Stomach (tissue), 8 donors: ENCODE measurements at regions not wholly inside any gene's neighbourhood (a gene's known extent, or its start where the extent isn't known, plus 50 kb on each side); places are given as distances from the start of the nearest gene placed in this dataset.

Experiments
- DNase-seq, 2 donors: peaks; one replicate each; pipeline versions ENCODE4 v3.0.0 to v3.0.0-alpha.2; 2013 to 2019
- H3K27ac ChIP-seq, 5 donors: fragments of 200-600 bp in 4 of 5; sonication (generic) in 4 of 5; one replicate each; pipeline ENCODE4 v1.5.1; 2013 to 2019; ENCODE audit warnings: mild to moderate bottlenecking in 1 of 5, moderate library complexity in 1 of 5
- H3K27me3 ChIP-seq, 3 donors: fragments of 200-600 bp; sonication (generic); one replicate each; pipeline ENCODE4 v1.5.1; 2017 to 2019; ENCODE audit warnings: mixed run types in 1 of 3
- H3K36me3 ChIP-seq, 4 donors: fragments of 200-600 bp; sonication (generic); 1 replicate in 3 of 4; 2 replicates in 1 of 4; pipeline ENCODE4 v1.5.1; 2016 to 2019
- H3K4me1 ChIP-seq, 4 donors: fragments of 200-600 bp; sonication (generic); one replicate each; pipeline ENCODE4 v1.5.1; 2016 to 2019
- H3K4me3 ChIP-seq, 4 donors: fragments of 200-600 bp; sonication (generic) in 3 of 4; one replicate each; pipeline ENCODE4 v1.5.1; 2016 to 2019; ENCODE audit warnings: mild to moderate bottlenecking in 1 of 4
- H3K9me3 ChIP-seq, 4 donors: fragments of 200-600 bp; sonication (generic); one replicate each; pipeline ENCODE4 v1.5.1; 2016 to 2019
- EP300 ChIP-seq: sonication (generic); formaldehyde crosslinking; IDR thresholded peaks from one replicate; pipeline ENCODE4 v1.6.1; 2017; ENCODE audit warnings: antibody characterized with exemption
- POLR2A ChIP-seq, 4 donors: fragments of 450-650 bp; IDR thresholded peaks; one replicate each; pipeline ENCODE4 v1.6.1; 2016; ENCODE audit warnings: antibody characterized with exemption in 4 of 4, control low read depth in 2 of 4, mild to moderate bottlenecking in 1 of 4, moderate library complexity in 1 of 4
- POLR2AphosphoS5 ChIP-seq, 3 donors: sonication (generic); formaldehyde crosslinking; IDR thresholded peaks; one replicate each; pipeline ENCODE4 v1.6.1; 2016; ENCODE audit warnings: antibody characterized with exemption in 3 of 3
- WGBS, 5 donors: extraction: QIAGEN DNeasy Blood & Tissue Kit in 3 of 5; methylation state at CpG; one replicate each; pipeline versions ENCODE4 v1.1.5 to v1.1.7; 2013 to 2018; 5-methylcytosine and 5-hydroxymethylcytosine counted together
- intact Hi-C: fragments of 100-400 bp; cut with DNase I; formaldehyde crosslinking; loops from one replicate; pipeline ENCODE4 v1.15.1; 2023; ENCODE audit warnings: low total_unique reads
- TF ChIP-seq, protein P1 (sequence below), 7 experiments: fragments of 450-650 bp in 4 of 7; fragments of 200-600 bp in 3 of 7; sonication (generic) in 3 of 7; IDR thresholded peaks; one replicate each; pipeline ENCODE4 v1.5.1; 2016 to 2019; ENCODE audit warnings: antibody characterized with exemption in 7 of 7, control low read depth in 2 of 7, mild to moderate bottlenecking in 1 of 7
- donor health status: healthy with polysubstance abuse.
- donor health status: Bipolar disorder and iron deficiency.
- donor health status: healthy.

DNA sequence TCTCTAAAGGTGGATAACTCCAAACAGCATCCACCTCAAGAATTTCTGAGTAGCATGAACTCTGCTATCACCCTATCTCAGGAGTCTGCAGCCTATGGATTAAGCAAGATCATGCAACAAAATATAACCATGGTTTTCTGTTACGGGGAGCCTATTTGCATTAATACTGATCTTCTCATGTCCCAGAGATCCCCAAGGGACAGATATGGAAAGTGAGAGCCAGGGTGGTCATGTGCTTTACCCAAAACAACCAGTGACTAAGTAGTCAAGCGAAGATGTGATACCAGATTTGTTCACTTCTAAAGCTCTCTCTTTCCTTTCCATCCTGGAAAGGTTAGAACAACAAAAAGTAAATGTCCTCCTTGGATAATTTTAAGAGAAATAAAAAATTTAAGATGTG lies 125.1 kb downstream of the PRRX1 start:
- Histone ChIP-seq H3K4me1 (no peaks in the 10 kb centered on the region), H3K36me3 (no peaks in the 10 kb centered on the region), H3K27me3 (no peaks in the 10 kb centered on the region), H3K4me3 (no peak overlapping the region), H3K27ac (no peak overlapping the region), H3K9me3 (no peaks in the 10 kb centered on the region)
- intact Hi-C loops = no loop called here
- TF ChIP-seq POLR2A (IDR thresholded peaks at IDR 0.05) = no peak
- TF ChIP-seq, protein P1, sequence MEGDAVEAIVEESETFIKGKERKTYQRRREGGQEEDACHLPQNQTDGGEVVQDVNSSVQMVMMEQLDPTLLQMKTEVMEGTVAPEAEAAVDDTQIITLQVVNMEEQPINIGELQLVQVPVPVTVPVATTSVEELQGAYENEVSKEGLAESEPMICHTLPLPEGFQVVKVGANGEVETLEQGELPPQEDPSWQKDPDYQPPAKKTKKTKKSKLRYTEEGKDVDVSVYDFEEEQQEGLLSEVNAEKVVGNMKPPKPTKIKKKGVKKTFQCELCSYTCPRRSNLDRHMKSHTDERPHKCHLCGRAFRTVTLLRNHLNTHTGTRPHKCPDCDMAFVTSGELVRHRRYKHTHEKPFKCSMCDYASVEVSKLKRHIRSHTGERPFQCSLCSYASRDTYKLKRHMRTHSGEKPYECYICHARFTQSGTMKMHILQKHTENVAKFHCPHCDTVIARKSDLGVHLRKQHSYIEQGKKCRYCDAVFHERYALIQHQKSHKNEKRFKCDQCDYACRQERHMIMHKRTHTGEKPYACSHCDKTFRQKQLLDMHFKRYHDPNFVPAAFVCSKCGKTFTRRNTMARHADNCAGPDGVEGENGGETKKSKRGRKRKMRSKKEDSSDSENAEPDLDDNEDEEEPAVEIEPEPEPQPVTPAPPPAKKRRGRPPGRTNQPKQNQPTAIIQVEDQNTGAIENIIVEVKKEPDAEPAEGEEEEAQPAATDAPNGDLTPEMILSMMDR (IDR thresholded peaks at IDR 0.05) = no peak
- TF ChIP-seq POLR2AphosphoS5 (IDR thresholded peaks at IDR 0.05) = no peak
- no peak for TF ChIP-seq EP300
- WGBS, 5 donors = 76 to 90% (median 80%) methylated on average over 2 of the region's 2 CpGs
- no peak for DNase-seq

DNA sequence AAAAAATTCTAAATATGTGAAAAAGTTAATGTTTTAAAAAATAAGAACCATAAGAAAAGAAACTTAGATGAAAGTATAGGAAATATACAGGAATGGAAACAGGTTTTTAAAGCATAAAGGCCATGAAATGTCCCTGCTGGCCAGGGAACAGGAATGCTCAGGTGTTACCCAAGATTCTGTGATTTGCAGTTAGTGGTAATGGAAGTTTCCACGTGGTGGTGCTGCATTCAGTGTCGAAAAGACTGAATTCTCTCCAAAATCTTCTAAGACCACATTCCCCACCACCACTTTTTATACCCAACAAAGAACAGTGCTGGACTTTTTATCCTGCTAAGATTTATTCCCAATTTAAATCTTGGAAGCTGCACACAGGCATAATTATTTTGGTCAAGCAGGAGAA lies 126.2 kb downstream of the PRRX1 start:
- Histone ChIP-seq H3K27ac (no peak overlapping the region), H3K27me3 (no peaks in the 10 kb centered on the region), H3K9me3 (no peaks in the 10 kb centered on the region), H3K4me3 (no peak overlapping the region), H3K36me3 (no peaks in the 10 kb centered on the region), H3K4me1 (no peaks in the 10 kb centered on the region)
- 17 to 35% (median 30%) methylated on average over 2 of the region's 2 CpGs for WGBS, 5 donors
- intact Hi-C loops = no loop called here
- DNase-seq = no peak
- TF ChIP-seq POLR2AphosphoS5 (IDR thresholded peaks at IDR 0.05) = no peak
- TF ChIP-seq POLR2A (IDR thresholded peaks at IDR 0.05) = no peak
- TF ChIP-seq, protein P1 (IDR thresholded peaks at IDR 0.05) = no peak
- TF ChIP-seq EP300 = no peak

DNA sequence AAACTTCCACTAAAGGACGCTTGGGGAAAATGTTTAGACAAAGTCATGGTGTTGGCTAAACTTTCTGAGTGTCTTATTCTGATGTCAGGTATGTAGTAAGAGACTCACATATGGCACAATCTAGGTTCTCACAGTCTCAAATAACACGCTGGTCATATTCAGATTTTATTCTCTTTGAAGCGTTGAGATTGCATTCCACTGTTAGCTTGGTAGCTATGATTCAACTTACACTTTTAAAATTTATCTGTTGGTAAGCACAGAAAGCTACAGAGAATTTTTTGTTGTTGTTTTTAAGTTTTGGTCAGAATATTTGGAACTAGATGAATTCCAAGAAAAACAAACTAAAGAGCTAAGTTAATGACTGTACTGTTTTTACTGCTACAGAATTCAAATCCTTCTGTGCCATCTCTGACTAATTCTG lies 126.7 kb downstream of the PRRX1 start:
- no peak overlapping the region for H3K27ac ChIP-seq
- H3K27me3 ChIP-seq = no peaks in the 10 kb centered on the region
- H3K9me3 ChIP-seq = no peaks in the 10 kb centered on the region
- 58 to 73% (median 64%) methylated on average over 3 of the region's 3 CpGs for WGBS, 5 donors
- TF ChIP-seq, protein P1 (IDR thresholded peaks at IDR 0.05) = no peak
- TF ChIP-seq EP300 (no peak), POLR2AphosphoS5 (IDR thresholded peaks at IDR 0.05) (no peak), POLR2A (IDR thresholded peaks at IDR 0.05) (no peak)
- no peak for DNase-seq
- no peaks in the 10 kb centered on the region for H3K4me1 ChIP-seq
- intact Hi-C loops = no loop called here
- H3K36me3 ChIP-seq = no peaks in the 10 kb centered on the region
- no peak overlapping the region for H3K4me3 ChIP-seq

DNA sequence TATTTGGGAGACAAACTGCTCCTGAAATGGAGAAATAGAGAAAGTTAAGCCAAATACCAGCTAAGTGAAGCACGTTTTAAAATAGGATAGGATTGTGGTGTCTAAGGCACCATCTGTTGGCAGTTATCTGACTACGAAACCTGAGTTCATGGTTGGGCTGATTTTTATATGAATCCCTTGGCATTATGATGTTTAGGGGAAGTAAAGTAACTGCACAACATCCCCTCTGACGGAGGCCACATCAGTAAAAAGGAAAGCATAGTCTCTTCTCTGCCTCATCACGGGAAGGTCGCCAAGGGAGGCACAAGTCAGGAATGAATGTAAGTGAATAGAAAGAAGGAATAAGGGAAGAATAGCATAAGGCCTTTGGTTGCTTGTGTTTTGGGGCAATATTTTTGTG lies 128.0 kb downstream of the PRRX1 start:
- Histone ChIP-seq H3K9me3 (no peaks in the 10 kb centered on the region), H3K4me3 (no peak overlapping the region), H3K36me3 (no peaks in the 10 kb centered on the region), H3K27ac (no peak overlapping the region), H3K4me1 (no peaks in the 10 kb centered on the region), H3K27me3 (no peaks in the 10 kb centered on the region)
- intact Hi-C loops = no loop called here
- TF ChIP-seq POLR2AphosphoS5 (IDR thresholded peaks at IDR 0.05) (no peak), POLR2A (IDR thresholded peaks at IDR 0.05) (no peak), EP300 (no peak)
- TF ChIP-seq, protein P1 (IDR thresholded peaks at IDR 0.05) = no peak
- no peak for DNase-seq
- WGBS, 5 donors = 68 to 76% (median 71%) methylated on average over 5 of the region's 5 CpGs

DNA sequence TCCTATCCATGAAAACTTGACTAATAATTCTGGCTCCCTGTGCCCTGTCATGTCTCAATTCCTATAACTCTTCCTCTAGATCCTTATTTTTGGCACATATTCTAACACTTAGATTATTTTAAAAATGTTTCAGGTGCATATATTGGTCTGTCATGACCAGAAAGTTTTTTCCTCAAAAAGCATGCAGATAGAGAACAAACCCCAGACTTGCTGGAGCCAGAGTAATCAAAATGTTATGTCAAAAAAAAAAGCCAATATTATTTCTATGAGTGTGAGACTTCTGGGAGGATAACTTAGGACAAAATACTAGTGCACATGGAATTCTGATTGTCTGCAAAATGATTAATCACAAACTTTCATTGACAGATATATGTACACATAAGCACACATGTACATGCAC lies 135.1 kb upstream of the MROH9 start:
- intact Hi-C loops = no loop called here
- H3K36me3 ChIP-seq = no peaks in the 10 kb centered on the region
- TF ChIP-seq, protein P1 (IDR thresholded peaks at IDR 0.05) = no peak
- TF ChIP-seq POLR2AphosphoS5 (IDR thresholded peaks at IDR 0.05) (no peak), EP300 (no peak), POLR2A (IDR thresholded peaks at IDR 0.05) (no peak)
- H3K9me3 ChIP-seq = no peaks in the 10 kb centered on the region
- H3K27ac ChIP-seq = no peak overlapping the region
- no peaks in the 10 kb centered on the region for H3K27me3 ChIP-seq
- no peaks in the 10 kb centered on the region for H3K4me1 ChIP-seq
- no peak for DNase-seq
- no peak overlapping the region for H3K4me3 ChIP-seq
